Hepatocyte (in vitro differentiated cells): ENCODE measurements at regions not wholly inside any gene's neighbourhood (a gene's known extent, or its start where the extent isn't known, plus 50 kb on each side); places are given as distances from the start of the nearest gene placed in this dataset.

Experiments
- CTCF ChIP-seq: fragments of 200-600 bp; sonication (generic); IDR thresholded peaks from 2 replicates; pipeline ENCODE4 v1.5.1; 2016; ENCODE audit warnings: antibody characterized with exemption, mild to moderate bottlenecking; ENCODE audit not compliant: poor library complexity
- EZH2 ChIP-seq: fragments of 200-600 bp; sonication (generic); IDR thresholded peaks from 2 replicates; pipeline ENCODE4 v1.6.1; 2016; ENCODE audit warnings: antibody characterized with exemption, mild to moderate bottlenecking, borderline replicate concordance
- EZH2phosphoT487 ChIP-seq: fragments of 200-600 bp; sonication (generic); IDR thresholded peaks from one replicate; pipeline ENCODE4 v1.6.1; 2018; ENCODE audit warnings: antibody characterized with exemption, mild to moderate bottlenecking, low read depth, moderate library complexity; ENCODE audit not compliant: unreplicated experiment, severe bottlenecking

- TF ChIP-seq CTCF = no peak
- no peak for TF ChIP-seq EZH2
- TF ChIP-seq EZH2phosphoT487 = no peak
Observed at GRCh38 chr10:23834091-23834490, 374.8 kb upstream of the KIAA1217 start.
